CD14-positive monocyte (primary cell): ENCODE measurements at regions not wholly inside any gene's neighbourhood (a gene's known extent, or its start where the extent isn't known, plus 50 kb on each side); places are given as distances from the start of the nearest gene placed in this dataset.

ENCODE experiments used
- DNase-seq, 3 donors: peaks; one replicate each; pipeline ENCODE4 v3.0.0-alpha.2; 2011 to 2022
- H2AFZ ChIP-seq: 2 replicates; pipeline ENCODE4 v1.6.0; 2012; ENCODE audit warnings: mild to moderate bottlenecking, low read depth, low read length, inconsistent platforms; ENCODE audit not compliant: insufficient read depth, poor library complexity, severe bottlenecking
- H3K27ac ChIP-seq, 2 donors: 1 replicate in 1 of 2; 2 replicates in 1 of 2; pipeline ENCODE4 v1.5.1; 2012 to 2013; ENCODE audit warnings: low read length in 2 of 2, control low read depth in 1 of 2, inconsistent platforms in 1 of 2, low read depth in 1 of 2, mild to moderate bottlenecking in 1 of 2
- H3K27me3 ChIP-seq, 2 donors: one replicate each; pipeline versions ENCODE4 v1.6.0 to v1.6.1; 2011 to 2013; ENCODE audit warnings: low read length in 2 of 2; ENCODE audit not compliant: control insufficient read depth in 2 of 2, insufficient read depth in 2 of 2
- H3K36me3 ChIP-seq, 2 donors: replicated peaks in 1 of 2; 1 replicate in 1 of 2; 2 replicates in 1 of 2; pipeline versions ENCODE4 v1.5.1 to v1.6.1; 2012 to 2013; ENCODE audit warnings: low read length in 2 of 2, control low read depth in 1 of 2, inconsistent platforms in 1 of 2, mild to moderate bottlenecking in 1 of 2; ENCODE audit not compliant: insufficient read depth in 2 of 2, control insufficient read depth in 1 of 2
- H3K4me1 ChIP-seq, 2 donors: 1 replicate in 1 of 2; 2 replicates in 1 of 2; pipeline versions ENCODE4 v1.5.1 to v1.6.1; 2012 to 2013; ENCODE audit warnings: low read length in 2 of 2, control low read depth in 1 of 2, inconsistent platforms in 1 of 2, mild to moderate bottlenecking in 1 of 2, moderate library complexity in 1 of 2; ENCODE audit not compliant: insufficient read depth in 2 of 2, control insufficient read depth in 1 of 2
- H3K4me2 ChIP-seq: replicated peaks from 2 replicates; pipeline ENCODE3; 2012; ENCODE audit warnings: low read length, moderate library complexity, mild to moderate bottlenecking; ENCODE audit not compliant: poor library complexity, severe bottlenecking; ENCODE audit errors: extremely low read depth
- H3K4me3 ChIP-seq, 3 experiments: fragments of 200-600 bp in 1 of 3; sonication (generic) in 1 of 3; replicated peaks in 1 of 3; 1 replicate in 2 of 3; 2 replicates in 1 of 3; pipeline ENCODE4 v1.5.1; 2011 to 2013; ENCODE audit warnings: low read length in 3 of 3, mild to moderate bottlenecking in 3 of 3, control low read depth in 2 of 3, low read depth in 2 of 3, inconsistent platforms in 1 of 3, moderate library complexity in 1 of 3
- H3K79me2 ChIP-seq: 2 replicates; pipeline ENCODE4 v1.6.0; 2012; ENCODE audit warnings: mild to moderate bottlenecking, control low read depth, inconsistent platforms, low read length, moderate library complexity; ENCODE audit not compliant: insufficient read depth
- H3K9ac ChIP-seq: 2 replicates; pipeline ENCODE4 v1.6.0; 2017; ENCODE audit warnings: low read length, mild to moderate bottlenecking; ENCODE audit not compliant: insufficient read depth, poor library complexity, severe bottlenecking
- H3K9me3 ChIP-seq, 2 donors: replicated peaks in 1 of 2; 1 replicate in 1 of 2; 2 replicates in 1 of 2; pipeline versions ENCODE4 v1.5.1 to v1.6.1; 2012 to 2013; ENCODE audit warnings: low read length in 2 of 2, control low read depth in 1 of 2; ENCODE audit not compliant: control insufficient read depth in 1 of 2, insufficient read depth in 1 of 2
- H4K20me1 ChIP-seq: 2 replicates; pipeline ENCODE4 v1.6.0; 2012; ENCODE audit warnings: mild to moderate bottlenecking, low read length, control low read depth, moderate library complexity; ENCODE audit not compliant: insufficient read depth
- H3K27ac Mint-ChIP-seq, 7 donors: one replicate each; pipeline ENCODE4 v1.8.0; 2020; ENCODE audit warnings: mild to moderate bottlenecking in 7 of 7, mixed read lengths in 7 of 7, moderate library complexity in 6 of 7, inconsistent platforms in 2 of 7
- H3K27me3 Mint-ChIP-seq, 3 donors: one replicate each; pipeline ENCODE4 v1.8.0; 2021 to 2022; ENCODE audit warnings: low read depth in 3 of 3, mild to moderate bottlenecking in 3 of 3, mixed read lengths in 3 of 3, moderate library complexity in 3 of 3, inconsistent platforms in 1 of 3
- H3K36me3 Mint-ChIP-seq, 2 donors: one replicate each; pipeline ENCODE4 v1.8.0; 2020; ENCODE audit warnings: mixed read lengths in 2 of 2, inconsistent platforms in 1 of 2, mild to moderate bottlenecking in 1 of 2
- H3K4me1 Mint-ChIP-seq: one replicate; pipeline ENCODE4 v1.8.0; 2020; ENCODE audit warnings: mild to moderate bottlenecking, mixed read lengths
- H3K4me3 Mint-ChIP-seq, 2 donors: one replicate each; pipeline ENCODE4 v1.8.0; 2020; ENCODE audit warnings: mild to moderate bottlenecking in 2 of 2, mixed read lengths in 2 of 2, moderate library complexity in 1 of 2
- H3K9me3 Mint-ChIP-seq, 7 donors: one replicate each; pipeline ENCODE4 v1.8.0; 2020 to 2022; ENCODE audit warnings: mixed read lengths in 7 of 7, mild to moderate bottlenecking in 6 of 7, moderate library complexity in 6 of 7, inconsistent platforms in 2 of 7
- CTCF ChIP-seq: fragments of 200-600 bp; IDR thresholded peaks from one replicate; pipeline ENCODE4 v1.8.0; 2022; ENCODE audit warnings: antibody characterized with exemption, mild to moderate bottlenecking
- WGBS: methylation state at CpG from one replicate; pipeline ENCODE4 v1.1.5; 2013; ENCODE audit warnings: missing lambda C conversion rate; ENCODE audit not compliant: insufficient coverage; 5-methylcytosine and 5-hydroxymethylcytosine counted together
- intact Hi-C, 2 donors: fragments of 100-400 bp; cut with micrococcal nuclease; formaldehyde crosslinking; loops; one replicate each; pipeline versions ENCODE4 v1.15.0 to v1.15.1; 2023

GRCh38 chr4:89172865-89173264 lies 61.5 kb downstream of the TIGD2 start:
- no peak for TF ChIP-seq CTCF
- H3K27ac ChIP-seq: no peak overlapping the region
- H3K9ac ChIP-seq: no peak overlapping the region
- H2AFZ ChIP-seq: no peak overlapping the region
- no peaks in the 10 kb centered on the region for H3K9me3 ChIP-seq
- no CpG with 5 or more reads among the region's 4 CpGs for WGBS
- H4K20me1 ChIP-seq: no peaks in the 10 kb centered on the region
- H3K27me3 ChIP-seq: no peaks in the 10 kb centered on the region
- H3K4me2 ChIP-seq: no peak overlapping the region
- Mint-ChIP-seq H3K4me1 (no peaks in the 10 kb centered on the region), H3K4me3 (no peak overlapping the region), H3K27me3 (peaks cover 0 to 2% (median 0%) of the 10 kb centered on the region in 3 donors), H3K36me3 (no peaks in the 10 kb centered on the region), H3K27ac (no peak overlapping the region), H3K9me3 (peaks cover 0 to 4% (median 0%) of the 10 kb centered on the region in 7 donors)
- intact Hi-C loops: no loop called here
- no peaks in the 10 kb centered on the region for H3K4me1 ChIP-seq
- DNase-seq: no peak
- H3K4me3 ChIP-seq: no peak overlapping the region
- H3K79me2 ChIP-seq: no peaks in the 10 kb centered on the region
- H3K36me3 ChIP-seq: no peaks in the 10 kb centered on the region

- H3K27me3 ChIP-seq: no peaks in the 10 kb centered on the region
- no peak for TF ChIP-seq CTCF
- H3K4me1 Mint-ChIP-seq: no peaks in the 10 kb centered on the region
- 100% methylated on average over 7 of the region's 13 CpGs for WGBS
- DNase-seq: no peak
- H3K9me3 ChIP-seq: no peaks in the 10 kb centered on the region
- no peaks in the 10 kb centered on the region for H4K20me1 ChIP-seq
- no peaks in the 10 kb centered on the region for H3K79me2 ChIP-seq
- no peak overlapping the region for H3K27ac ChIP-seq
- no peak overlapping the region for H3K27ac Mint-ChIP-seq
- no peak overlapping the region for H3K9ac ChIP-seq
- no peak overlapping the region for H2AFZ ChIP-seq
- intact Hi-C loops: no loop called here
- no peak overlapping the region for H3K4me3 ChIP-seq
- no peaks in the 10 kb centered on the region for H3K36me3 ChIP-seq
- H3K4me3 Mint-ChIP-seq: no peak overlapping the region
- H3K36me3 Mint-ChIP-seq: no peaks in the 10 kb centered on the region
- peaks cover 0 to 2% (median 0%) of the 10 kb centered on the region in 3 donors for H3K27me3 Mint-ChIP-seq
- no peak overlapping the region for H3K4me2 ChIP-seq
- no peaks in the 10 kb centered on the region for H3K4me1 ChIP-seq
- peaks cover 0 to 4% (median 0%) of the 10 kb centered on the region in 7 donors for H3K9me3 Mint-ChIP-seq
Measured at GRCh38 chr4:89173336-89174090, 62.2 kb downstream of the TIGD2 start.
